ENCODE measurements at regions not wholly inside any gene's neighbourhood (a gene's known extent, or its start where the extent isn't known, plus 50 kb on each side); places are given as distances from the start of the nearest gene placed in this dataset.

- no peak for TF ChIP-seq CEBPB (IDR thresholded peaks at IDR 0.05; ENCODE audit: low read depth)
- no peak for TF ChIP-seq RAD21 (IDR thresholded peaks at IDR 0.05; ENCODE audit: low read depth)
- no peak for TF ChIP-seq CTCF (IDR thresholded peaks at IDR 0.05 in 2 of 3, conservative IDR thresholded peaks at IDR 0.05 in 1 of 3; ENCODE audit: borderline replicate concordance in 1 of 3, insufficient read depth in 1 of 3, low read depth in 2 of 3, low read length in 2 of 3)
- no peak for TF ChIP-seq POLR2AphosphoS5 (IDR thresholded peaks at IDR 0.05; ENCODE audit: low read depth, low read length)
These were observed 53.7 kb upstream of the LRRC32 start for GRCh38 chr11:76724171-76724768.
